Adrenal gland (tissue), 9 donors: ENCODE measurements at regions not wholly inside any gene's neighbourhood (a gene's known extent, or its start where the extent isn't known, plus 50 kb on each side); places are given as distances from the start of the nearest gene placed in this dataset.

Experiments
- DNase-seq, 7 donors: peaks; one replicate each; pipeline ENCODE4 v3.0.0-alpha.2; 2019 to 2020
- H3K27ac ChIP-seq, 5 donors: fragments of 200-600 bp; sonication (generic) in 4 of 5; 1 replicate in 3 of 5; 2 replicates in 2 of 5; pipeline versions ENCODE4 v1.5.1 to v1.8.0; 2016 to 2020; ENCODE audit warnings: mild to moderate bottlenecking in 1 of 5
- H3K27me3 ChIP-seq: fragments of 200-600 bp; 2 replicates; pipeline ENCODE4 v1.8.0; 2021
- H3K36me3 ChIP-seq, 2 donors: fragments of 200-600 bp; replicated peaks in 1 of 2; 1 replicate in 1 of 2; 2 replicates in 1 of 2; pipeline versions ENCODE4 v1.5.1 to v1.8.0; 2018 to 2022
- H3K4me1 ChIP-seq, 2 donors: fragments of 200-600 bp; replicated peaks in 1 of 2; 1 replicate in 1 of 2; 2 replicates in 1 of 2; pipeline versions ENCODE4 v1.5.1 to v1.8.0; 2018 to 2021
- H3K4me3 ChIP-seq, 4 donors: fragments of 200-600 bp; sonication (generic) in 3 of 4; one replicate each; pipeline ENCODE4 v1.5.1; 2016 to 2018
- H3K9me3 ChIP-seq, 3 donors: fragments of 200-600 bp; sonication (generic) in 1 of 3; replicated peaks in 1 of 3; 1 replicate in 2 of 3; 2 replicates in 1 of 3; pipeline versions ENCODE4 v1.5.1 to v1.8.0; 2016 to 2021
- POLR2A ChIP-seq, 2 donors: fragments of 450-650 bp; IDR thresholded peaks; one replicate each; pipeline ENCODE4 v1.6.1; 2017; ENCODE audit warnings: antibody characterized with exemption in 2 of 2, mild to moderate bottlenecking in 2 of 2, moderate library complexity in 1 of 2
- WGBS, 4 donors: extraction: QIAGEN DNeasy Blood & Tissue Kit in 2 of 4; methylation state at CpG; one replicate each; pipeline versions ENCODE4 v1.1.5 to v1.1.7; 2013 to 2017; 5-methylcytosine and 5-hydroxymethylcytosine counted together
- intact Hi-C, 2 donors: fragments of 100-400 bp; cut with DNase I; formaldehyde crosslinking; loops; one replicate each; pipeline versions ENCODE4 v1.14.1 to v1.15.0; 2022 to 2023
- TF ChIP-seq, protein P1 (sequence below), 6 experiments: fragments of 450-650 bp in 4 of 6; fragments of 200-600 bp in 2 of 6; sonication (generic) in 1 of 6; IDR thresholded peaks; 1 replicate in 5 of 6; 2 replicates in 1 of 6; pipeline versions ENCODE4 v1.5.1 to v1.8.0; 2016 to 2021; ENCODE audit warnings: antibody characterized with exemption in 6 of 6, mild to moderate bottlenecking in 2 of 6, moderate library complexity in 1 of 6
- donor health status: healthy with polysubstance abuse.
- donor health status: Bipolar disorder and iron deficiency.
- donor health status: DM: yes; HTN: yes; CAD: no.
- donor health status: DM: no; HTN: no; CAD: no.
- donor health status: DM: no; HTN: no; CAD: no.

DNA sequence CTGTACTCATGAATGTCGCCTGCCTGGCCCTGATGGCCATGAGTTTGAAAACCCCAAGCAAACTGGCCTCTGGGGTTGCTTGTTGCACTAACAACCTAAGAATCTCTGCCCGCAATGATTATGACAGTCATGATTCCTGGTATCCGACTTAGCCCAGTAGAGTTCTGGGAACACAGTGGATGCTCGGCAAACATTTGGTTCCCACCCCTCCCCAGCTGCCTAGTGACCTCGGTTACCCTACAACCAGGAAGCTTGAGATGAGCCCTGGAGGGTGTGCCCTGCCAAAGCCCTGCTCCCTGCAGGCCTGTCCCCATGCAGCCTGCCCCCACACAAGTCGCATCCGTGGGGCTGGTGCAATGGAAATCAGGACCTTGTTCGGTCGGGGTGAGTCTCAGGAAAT is 76.0 kb upstream of the ZBTB40 start:
- H3K4me1 ChIP-seq = peaks cover 7 to 8% of the 10 kb centered on the region in 2 donors
- peak overlapping the region in 2 of 5 donors; percentile 78 to 85 for H3K27ac ChIP-seq
- no peak overlapping the region for H3K4me3 ChIP-seq
- no peak for TF ChIP-seq POLR2A (IDR thresholded peaks at IDR 0.05)
- TF ChIP-seq, protein P1, sequence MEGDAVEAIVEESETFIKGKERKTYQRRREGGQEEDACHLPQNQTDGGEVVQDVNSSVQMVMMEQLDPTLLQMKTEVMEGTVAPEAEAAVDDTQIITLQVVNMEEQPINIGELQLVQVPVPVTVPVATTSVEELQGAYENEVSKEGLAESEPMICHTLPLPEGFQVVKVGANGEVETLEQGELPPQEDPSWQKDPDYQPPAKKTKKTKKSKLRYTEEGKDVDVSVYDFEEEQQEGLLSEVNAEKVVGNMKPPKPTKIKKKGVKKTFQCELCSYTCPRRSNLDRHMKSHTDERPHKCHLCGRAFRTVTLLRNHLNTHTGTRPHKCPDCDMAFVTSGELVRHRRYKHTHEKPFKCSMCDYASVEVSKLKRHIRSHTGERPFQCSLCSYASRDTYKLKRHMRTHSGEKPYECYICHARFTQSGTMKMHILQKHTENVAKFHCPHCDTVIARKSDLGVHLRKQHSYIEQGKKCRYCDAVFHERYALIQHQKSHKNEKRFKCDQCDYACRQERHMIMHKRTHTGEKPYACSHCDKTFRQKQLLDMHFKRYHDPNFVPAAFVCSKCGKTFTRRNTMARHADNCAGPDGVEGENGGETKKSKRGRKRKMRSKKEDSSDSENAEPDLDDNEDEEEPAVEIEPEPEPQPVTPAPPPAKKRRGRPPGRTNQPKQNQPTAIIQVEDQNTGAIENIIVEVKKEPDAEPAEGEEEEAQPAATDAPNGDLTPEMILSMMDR (IDR thresholded peaks at IDR 0.05) = no peak
- H3K36me3 ChIP-seq = no peaks in the 10 kb centered on the region
- no peaks in the 10 kb centered on the region for H3K27me3 ChIP-seq
- no peaks in the 10 kb centered on the region for H3K9me3 ChIP-seq
- intact Hi-C loops = no loop called here
- DNase-seq = peak in 2 of 7 donors; percentile 19 to 35
- 57 to 80% (median 70%) methylated on average over 5 to 9 of the region's 9 CpGs; no CpG with 5 or more reads in 1 of the 4 donors for WGBS, 4 donors

DNA sequence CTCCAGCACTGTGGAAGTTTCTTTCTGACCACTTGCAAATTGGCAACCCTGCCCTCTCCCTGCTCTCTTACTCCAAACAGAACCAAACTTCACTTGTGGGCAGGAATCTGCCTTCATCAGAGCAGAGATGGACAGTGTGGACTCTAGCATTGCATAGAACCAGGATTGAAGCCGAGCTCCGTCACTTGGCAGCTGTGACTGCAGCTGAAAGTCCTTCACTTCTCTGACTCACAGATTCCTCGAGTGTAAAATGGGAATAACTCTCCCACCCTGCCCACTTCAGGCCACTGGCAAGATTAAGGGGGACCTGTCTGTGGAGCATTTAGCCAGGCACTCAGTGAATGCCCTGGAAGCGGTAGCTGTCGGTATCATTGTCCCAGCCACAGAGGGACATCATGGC is 75.7 kb upstream of the ZBTB40 start:
- WGBS, 4 donors = 35 to 59% (median 51%) methylated on average over 5 of the region's 5 CpGs
- H3K27ac ChIP-seq = peak overlapping the region in 4 of 5 donors; percentile 58 to 85 (median 72)
- TF ChIP-seq, protein P1 (IDR thresholded peaks at IDR 0.05) = no peak
- no peak for TF ChIP-seq POLR2A (IDR thresholded peaks at IDR 0.05)
- intact Hi-C loops = no loop called here
- peak; percentile 53 to 79 (median 73) for DNase-seq
- no peaks in the 10 kb centered on the region for H3K9me3 ChIP-seq
- H3K27me3 ChIP-seq = no peaks in the 10 kb centered on the region
- peaks cover 7 to 8% of the 10 kb centered on the region in 2 donors for H3K4me1 ChIP-seq
- no peak overlapping the region for H3K4me3 ChIP-seq
- H3K36me3 ChIP-seq = no peaks in the 10 kb centered on the region

DNA sequence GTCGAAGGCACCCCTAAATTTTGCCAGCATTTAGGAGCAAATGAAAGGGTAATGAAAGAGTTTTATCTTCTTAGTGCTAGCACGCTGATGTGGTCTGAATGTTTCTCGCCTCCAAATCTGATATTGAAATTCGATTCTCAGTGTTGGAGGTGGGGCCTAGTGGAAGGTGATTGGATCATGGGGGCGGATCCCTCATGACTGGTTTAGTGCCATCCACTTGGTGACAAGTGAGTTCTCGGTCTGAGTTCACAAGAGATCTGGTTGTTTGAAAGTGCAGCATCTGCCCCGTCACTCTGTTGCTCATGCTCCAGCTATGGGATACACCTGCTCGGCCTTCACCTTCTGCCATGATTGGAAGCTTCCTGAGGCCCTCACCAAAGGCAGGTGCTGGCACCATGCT is 75.1 kb upstream of the ZBTB40 start:
- peak overlapping the region in 4 of 5 donors; percentile 58 to 85 (median 72) for H3K27ac ChIP-seq
- peak in 4 of 7 donors; percentile 21 to 67 (median 43) for DNase-seq
- intact Hi-C loops = no loop called here
- TF ChIP-seq, protein P1 (IDR thresholded peaks at IDR 0.05) = no peak
- no peak for TF ChIP-seq POLR2A (IDR thresholded peaks at IDR 0.05)
- H3K36me3 ChIP-seq = no peaks in the 10 kb centered on the region
- H3K4me1 ChIP-seq = peaks cover 7 to 8% of the 10 kb centered on the region in 2 donors
- H3K9me3 ChIP-seq = no peaks in the 10 kb centered on the region
- no peak overlapping the region for H3K4me3 ChIP-seq
- WGBS, 4 donors = 61 to 76% (median 71%) methylated on average over 8 of the region's 8 CpGs
- H3K27me3 ChIP-seq = no peaks in the 10 kb centered on the region

DNA sequence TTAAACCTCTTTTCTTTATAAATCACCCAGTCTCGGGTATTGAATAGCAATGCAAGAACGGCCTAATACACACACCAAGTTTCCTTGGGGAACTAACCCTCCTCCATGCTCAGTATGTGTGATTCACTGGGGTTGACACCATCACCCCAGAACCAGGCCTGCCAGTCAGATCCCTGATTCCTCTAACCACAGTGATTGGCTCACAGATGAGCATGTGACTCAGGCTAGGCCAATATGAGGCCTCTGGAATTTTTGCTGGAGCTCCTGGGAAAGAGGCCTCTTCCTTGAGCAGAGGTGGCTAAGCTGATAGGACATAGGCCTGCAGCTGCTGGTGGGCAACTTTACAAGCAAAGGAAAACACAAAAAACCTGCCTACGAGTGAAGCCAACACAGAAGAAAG is 74.7 kb upstream of the ZBTB40 start:
- no peaks in the 10 kb centered on the region for H3K36me3 ChIP-seq
- TF ChIP-seq POLR2A (IDR thresholded peaks at IDR 0.05) = no peak
- H3K27ac ChIP-seq = peak overlapping the region in 2 of 5 donors; percentile 78 to 85
- 77 to 85% (median 83%) methylated on average over 3 of the region's 3 CpGs for WGBS, 4 donors
- DNase-seq = peak in 3 of 7 donors; percentile 21 to 34 (median 33)
- no peaks in the 10 kb centered on the region for H3K9me3 ChIP-seq
- no peak overlapping the region for H3K4me3 ChIP-seq
- intact Hi-C loops = no loop called here
- no peaks in the 10 kb centered on the region for H3K27me3 ChIP-seq
- peaks cover 7 to 8% of the 10 kb centered on the region in 2 donors for H3K4me1 ChIP-seq

DNA sequence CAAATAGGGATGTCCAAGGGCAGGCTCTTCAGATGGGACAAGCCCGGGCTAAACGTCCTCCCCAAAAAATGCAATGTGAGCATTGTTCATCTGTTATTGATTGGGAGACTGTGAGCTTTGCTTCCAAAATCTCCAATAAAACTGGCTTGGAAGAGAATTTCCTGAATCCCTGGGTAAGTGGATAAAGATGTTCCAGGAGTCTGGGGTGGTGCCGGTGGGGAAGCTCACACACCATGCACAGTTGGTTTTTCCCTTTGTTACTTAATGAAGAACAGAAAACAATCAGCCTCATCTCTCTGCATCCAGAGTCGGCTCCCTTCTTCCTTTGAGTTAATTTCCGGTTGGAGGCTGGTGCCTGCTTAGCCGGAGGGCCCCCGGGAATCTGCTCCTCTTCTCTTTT is 72.1 kb upstream of the ZBTB40 start:
- H3K27me3 ChIP-seq = no peaks in the 10 kb centered on the region
- no peak overlapping the region for H3K4me3 ChIP-seq

More for the DNA sequence above, 72.1 kb upstream of the ZBTB40 start:
- H3K4me1 ChIP-seq = peaks cover 7 to 8% of the 10 kb centered on the region in 2 donors
- WGBS, 4 donors = 69 to 77% (median 72%) methylated on average over 7 of the region's 7 CpGs
- intact Hi-C loops = no loop called here
- H3K36me3 ChIP-seq = no peaks in the 10 kb centered on the region
- no peaks in the 10 kb centered on the region for H3K9me3 ChIP-seq
- no peak for DNase-seq
- TF ChIP-seq, protein P1 (IDR thresholded peaks at IDR 0.05) = no peak
- no peak for TF ChIP-seq POLR2A (IDR thresholded peaks at IDR 0.05)
- H3K27ac ChIP-seq = no peak overlapping the region
